Transverse colon (tissue), 4 donors: ENCODE measurements at regions not wholly inside any gene's neighbourhood (a gene's known extent, or its start where the extent isn't known, plus 50 kb on each side); places are given as distances from the start of the nearest gene placed in this dataset.
"Not testable (repeated sequence)": the region's sequence is repeated elsewhere in the genome, so short reads cannot be mapped to it uniquely, and the experiment has no call there.

Experiments
- DNase-seq: peaks from one replicate; pipeline ENCODE4 v3.0.0-alpha.2; 2019
- H3K27ac ChIP-seq, 4 donors: fragments of 200-600 bp; sonication (generic); 2 replicates each; pipeline ENCODE4 v1.5.1; 2016 to 2018; ENCODE audit warnings: inconsistent platforms in 4 of 4
- H3K27me3 ChIP-seq: fragments of 200-600 bp; sonication (generic); 2 replicates; pipeline ENCODE4 v1.5.1; 2017; ENCODE audit warnings: inconsistent platforms
- H3K36me3 ChIP-seq, 4 donors: fragments of 200-600 bp; sonication (generic); 2 replicates each; pipeline ENCODE4 v1.5.1; 2017 to 2019; ENCODE audit warnings: inconsistent platforms in 4 of 4
- H3K4me1 ChIP-seq, 4 donors: fragments of 200-600 bp; sonication (generic); 2 replicates each; pipeline ENCODE4 v1.5.1; 2017 to 2020; ENCODE audit warnings: inconsistent platforms in 4 of 4
- H3K4me3 ChIP-seq, 4 donors: fragments of 200-600 bp; sonication (generic); 1 replicate in 1 of 4; 2 replicates in 3 of 4; pipeline versions ENCODE4 v1.5.1 to v1.6.1; 2017 to 2019; ENCODE audit warnings: inconsistent platforms in 4 of 4
- H3K9me3 ChIP-seq, 2 donors: fragments of 200-600 bp; sonication (generic); 2 replicates each; pipeline ENCODE4 v1.5.1; 2017 to 2019; ENCODE audit warnings: inconsistent platforms in 2 of 2
- CTCF ChIP-seq, 5 experiments: fragments of 200-600 bp in 3 of 5; fragments of 450-650 bp in 2 of 5; sonication (generic) in 3 of 5; IDR thresholded peaks; 1 replicate in 2 of 5; 2 replicates in 3 of 5; pipeline ENCODE4 v1.5.1; 2016 to 2017; ENCODE audit warnings: antibody characterized with exemption in 5 of 5, inconsistent platforms in 3 of 5, mild to moderate bottlenecking in 2 of 5, moderate library complexity in 1 of 5
- EP300 ChIP-seq: sonication (generic); formaldehyde crosslinking; IDR thresholded peaks from one replicate; pipeline ENCODE4 v1.6.1; 2017; ENCODE audit warnings: antibody characterized with exemption, low read depth
- POLR2A ChIP-seq: fragments of 450-650 bp; IDR thresholded peaks from one replicate; pipeline ENCODE4 v1.6.1; 2016; ENCODE audit warnings: antibody characterized with exemption, mild to moderate bottlenecking, moderate library complexity
- POLR2AphosphoS5 ChIP-seq, 3 donors: sonication (generic); formaldehyde crosslinking; IDR thresholded peaks; one replicate each; pipeline ENCODE4 v1.6.1; 2016; ENCODE audit warnings: antibody characterized with exemption in 3 of 3
- WGBS, 2 donors: methylation state at CpG; one replicate each; pipeline ENCODE4 v1.1.5; 2018; ENCODE audit warnings: low coverage in 1 of 2; 5-methylcytosine and 5-hydroxymethylcytosine counted together
- in situ Hi-C, 4 donors: fragments of 200-750 bp; cut with MboI; loops; one replicate each; pipeline versions ENCODE4 v1.15.0 to v1.15.1; 2017; ENCODE audit warnings: low sequenced_read_pairs in 3 of 4, low pct_ligation_motif_present in 1 of 4, low pct_unique_long_range_greater_than_20kb in 1 of 4
- intact Hi-C: fragments of 100-400 bp; cut with DNase I; formaldehyde crosslinking; loops from one replicate; pipeline ENCODE4 v1.15.1; 2023; ENCODE audit warnings: low total_unique reads

GRCh38 chr5:7271435-7272084 is 124.4 kb upstream of the ADCY2 start:
- Histone ChIP-seq H3K27ac (no peak overlapping the region), H3K4me1 (no peaks in the 10 kb centered on the region), H3K36me3 (no peaks in the 10 kb centered on the region), H3K9me3 (no peaks in the 10 kb centered on the region), H3K27me3 (no peaks in the 10 kb centered on the region), H3K4me3 (no peak overlapping the region)
- peak; percentile 16 for DNase-seq
- in situ Hi-C loops: loop anchor here in 2 of 4 donors (25.0 kb wide), 1 partner anchor 491 kb away; no protein-coding TSS in a partner anchor
- no peak for TF ChIP-seq POLR2A
- TF ChIP-seq POLR2AphosphoS5 (IDR thresholded peaks at IDR 0.05): no peak
- no peak for TF ChIP-seq CTCF (IDR thresholded peaks at IDR 0.05)
- no peak for TF ChIP-seq EP300
- WGBS, 2 donors: 41% methylated on average over 4 to 6 of the region's 6 CpGs
- intact Hi-C loops: no loop called here

DNA sequence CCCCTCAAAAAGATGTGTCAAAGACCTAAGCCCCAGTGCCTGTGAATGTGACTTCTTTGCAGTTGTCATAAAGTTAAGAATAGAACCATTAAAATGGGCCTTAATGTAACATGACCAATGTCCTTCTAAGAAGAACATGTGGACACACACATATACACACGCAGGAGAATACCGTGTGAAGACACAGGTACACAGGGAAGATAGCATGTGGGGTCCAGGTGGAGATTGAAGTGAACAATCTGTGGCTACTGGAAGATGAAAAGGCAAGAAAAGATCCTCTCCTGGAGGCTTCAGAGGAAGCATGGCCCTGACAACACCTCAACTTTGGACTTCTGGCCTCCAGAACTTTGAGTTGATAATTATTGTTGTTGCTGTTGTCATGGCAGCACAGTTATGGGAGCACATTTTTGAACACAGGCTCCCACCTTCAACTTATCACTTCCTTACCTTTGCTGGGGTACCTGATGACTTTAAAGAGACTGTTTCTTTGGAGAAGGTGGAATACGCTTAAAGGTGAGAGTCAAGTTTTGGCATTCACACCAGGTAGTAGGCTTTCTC is 123.5 kb upstream of the ADCY2 start:
- intact Hi-C loops (no loop called here), in situ Hi-C loops (loop anchor here in 2 of 4 donors (25.0 kb wide), 1 partner anchor 490 kb away; no protein-coding TSS in a partner anchor)
- no peak for DNase-seq
- 87 to 100% methylated on average over 1 to 3 of the region's 3 CpGs for WGBS, 2 donors
- no peak overlapping the region for H3K4me3 ChIP-seq
- no peak overlapping the region for H3K27ac ChIP-seq
- no peaks in the 10 kb centered on the region for H3K27me3 ChIP-seq
- H3K4me1 ChIP-seq: no peaks in the 10 kb centered on the region
- H3K9me3 ChIP-seq: no peaks in the 10 kb centered on the region
- TF ChIP-seq POLR2AphosphoS5 (IDR thresholded peaks at IDR 0.05) (no peak), CTCF (IDR thresholded peaks at IDR 0.05) (no peak), EP300 (no peak), POLR2A (no peak)
- H3K36me3 ChIP-seq: no peaks in the 10 kb centered on the region

GRCh38 chr5:7274203-7274602 is 121.7 kb upstream of the ADCY2 start:
- H3K36me3 ChIP-seq: no peaks in the 10 kb centered on the region
- H3K4me1 ChIP-seq: no peaks in the 10 kb centered on the region
- no peaks in the 10 kb centered on the region for H3K9me3 ChIP-seq
- H3K4me3 ChIP-seq: no peak overlapping the region
- WGBS, 2 donors: 78% methylated on average over 6 of the region's 6 CpGs; no CpG with 5 or more reads in 1 of the 2 donors
- H3K27me3 ChIP-seq: no peaks in the 10 kb centered on the region
- no peak overlapping the region for H3K27ac ChIP-seq
- in situ Hi-C loops: loop anchor here in 2 of 4 donors (25.0 kb wide), 1 partner anchor 488 kb away; no protein-coding TSS in a partner anchor
- no peak for DNase-seq
- intact Hi-C loops: no loop called here
- TF ChIP-seq EP300: no peak
- TF ChIP-seq POLR2A: no peak
- no peak for TF ChIP-seq CTCF (IDR thresholded peaks at IDR 0.05)
- TF ChIP-seq POLR2AphosphoS5 (IDR thresholded peaks at IDR 0.05): no peak

GRCh38 chr5:7289634-7290033 is 106.3 kb upstream of the ADCY2 start:
- in situ Hi-C loops, intact Hi-C loops: not testable (repeated sequence)
- 89 to 95% methylated on average over 15 to 39 of the region's 46 CpGs for WGBS, 2 donors

DNA sequence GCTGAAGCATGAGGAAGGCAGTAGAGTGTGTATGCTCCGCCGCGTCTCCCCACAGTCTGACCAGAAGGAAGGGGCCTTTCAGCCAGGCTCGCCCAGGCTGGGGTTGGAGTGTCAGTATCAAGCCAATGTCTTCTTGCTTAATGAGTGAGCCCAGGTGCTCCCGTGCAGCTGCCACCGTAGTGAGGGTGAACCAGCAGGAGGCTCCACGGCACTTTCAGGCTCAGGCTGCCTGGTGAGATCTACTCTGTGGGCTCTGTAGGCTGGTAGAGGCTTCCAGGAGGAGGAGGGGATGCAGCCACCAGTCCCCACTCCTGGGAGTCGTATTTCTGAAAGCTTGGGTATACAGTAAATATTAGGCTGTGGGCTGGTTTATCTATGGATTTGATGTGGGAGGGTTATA is 98.1 kb upstream of the ADCY2 start:
- intact Hi-C loops, in situ Hi-C loops, H3K27ac ChIP-seq, H3K4me1 ChIP-seq, H3K9me3 ChIP-seq, DNase-seq, H3K27me3 ChIP-seq, H3K4me3 ChIP-seq, H3K36me3 ChIP-seq: not testable (repeated sequence)
- no CpG with 5 or more reads among the region's 8 CpGs for WGBS, 2 donors

More at GRCh38 chr5:7289634-7290033, 106.3 kb upstream of the ADCY2 start:
- not testable (repeated sequence) for H3K9me3 ChIP-seq, H3K27ac ChIP-seq, H3K27me3 ChIP-seq, H3K4me3 ChIP-seq, DNase-seq, H3K36me3 ChIP-seq, H3K4me1 ChIP-seq

DNA sequence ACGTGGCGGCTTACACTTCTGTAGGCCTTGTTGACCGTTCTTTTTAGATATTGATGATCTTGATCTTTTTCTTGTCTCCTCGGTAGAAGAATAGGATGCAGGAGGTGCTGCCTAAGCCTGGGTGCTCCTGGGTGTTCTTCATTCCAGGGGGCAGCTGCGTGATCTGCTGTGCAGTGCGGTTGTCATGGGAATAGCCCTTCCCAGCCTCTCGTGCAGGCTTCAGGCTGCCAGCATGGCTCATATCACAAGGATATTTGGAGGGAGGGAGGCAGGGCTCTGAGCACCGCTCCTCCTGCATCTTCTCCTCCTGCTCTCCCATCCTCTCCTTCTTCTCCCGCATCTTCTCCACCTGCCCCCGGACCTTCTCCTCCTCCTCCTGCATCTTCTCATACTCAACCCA is 96.2 kb upstream of the ADCY2 start:
- H3K4me1 ChIP-seq, H3K27me3 ChIP-seq, DNase-seq, H3K4me3 ChIP-seq, H3K36me3 ChIP-seq, H3K27ac ChIP-seq, H3K9me3 ChIP-seq, intact Hi-C loops, in situ Hi-C loops: not testable (repeated sequence)
- 82 to 84% methylated on average over 4 to 10 of the region's 10 CpGs for WGBS, 2 donors

DNA sequence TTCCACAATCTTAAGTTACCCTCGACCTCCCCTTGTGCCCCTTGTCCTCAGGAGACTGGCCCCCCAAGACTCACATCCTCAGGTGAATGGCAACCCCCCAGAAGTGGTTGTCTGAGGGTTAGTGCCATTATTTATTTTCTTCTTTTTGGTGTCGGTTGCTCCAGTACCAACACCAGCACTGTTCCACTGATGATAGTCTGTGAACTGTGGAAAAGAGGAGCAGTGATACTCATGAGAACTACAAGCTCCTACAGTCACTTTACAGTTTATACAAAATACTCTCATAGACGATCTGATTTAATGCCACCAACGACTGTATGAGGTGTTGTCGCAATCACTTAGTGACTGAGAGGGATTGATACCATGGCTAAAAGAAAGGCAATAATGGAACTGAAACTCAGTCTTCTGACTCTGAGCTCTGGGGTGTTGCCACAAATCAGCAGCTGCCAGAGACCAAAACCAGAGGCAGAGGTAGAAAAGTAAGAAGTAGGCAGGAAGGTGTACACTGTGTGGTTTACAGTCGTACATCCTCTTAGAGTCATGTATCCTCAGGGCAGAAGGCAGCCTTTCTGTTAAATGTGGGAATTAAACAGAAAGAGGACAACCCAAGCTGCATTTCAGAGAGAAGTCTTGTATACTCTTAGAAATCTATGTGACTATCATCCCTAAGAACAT is 90.8 kb upstream of the ADCY2 start:
- H3K4me3 ChIP-seq, H3K4me1 ChIP-seq, DNase-seq, in situ Hi-C loops, H3K27ac ChIP-seq, H3K27me3 ChIP-seq, intact Hi-C loops, H3K9me3 ChIP-seq, H3K36me3 ChIP-seq: not testable (repeated sequence)
- WGBS, 2 donors: 70 to 71% methylated on average over 3 to 4 of the region's 6 CpGs
